Inferior parietal cortex (tissue), 1 donor: ENCODE measurements at regions not wholly inside any gene's neighbourhood (a gene's known extent, or its start where the extent isn't known, plus 50 kb on each side); places are given as distances from the start of the nearest gene placed in this dataset.
"Not testable (repeated sequence)": the region's sequence is repeated elsewhere in the genome, so short reads cannot be mapped to it uniquely, and the experiment has no call there.

ENCODE experiments used
- DNase-seq: peaks from one replicate; pipeline ENCODE4 v3.0.0-alpha.2; 2016; ENCODE audit errors: extremely low spot score

DNA sequence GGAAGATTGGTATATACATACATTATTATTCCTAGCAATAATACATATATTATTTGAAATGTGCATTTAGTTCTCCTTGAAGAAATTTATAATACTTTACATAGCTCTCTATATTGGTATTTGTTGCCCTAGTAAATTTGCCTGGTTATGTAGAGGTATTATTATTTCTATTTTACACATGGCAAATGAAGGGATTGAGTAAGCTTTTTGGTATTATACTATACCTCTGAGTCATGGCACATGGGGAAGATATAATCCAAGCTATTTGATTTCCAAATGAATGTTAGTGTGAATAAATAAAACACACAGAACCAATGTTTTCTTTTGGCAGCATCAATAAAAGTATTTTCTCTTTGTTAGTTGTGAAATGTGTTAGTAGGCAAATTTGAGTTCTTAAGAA is 409.6 kb upstream of the SLC35B3 start:
- no peak for DNase-seq

DNA sequence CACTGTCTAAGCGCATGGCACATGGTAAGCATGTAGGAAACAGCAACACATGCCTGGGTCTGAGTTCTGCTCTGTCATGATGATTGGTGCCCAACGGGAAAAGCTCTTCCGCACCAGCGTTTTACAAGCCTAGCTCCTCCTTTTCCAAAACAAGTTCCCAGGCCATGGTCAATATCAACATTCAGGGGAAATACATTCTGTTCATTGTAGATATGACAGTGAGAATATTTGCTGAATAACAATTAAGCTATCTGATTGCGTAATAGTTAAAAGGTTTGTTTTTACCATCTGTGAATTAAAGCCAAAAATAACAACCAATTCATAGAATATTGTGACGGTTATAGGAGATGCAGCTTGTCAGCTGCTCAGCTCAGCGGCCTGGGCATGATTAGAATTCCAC is 404.3 kb upstream of the SLC35B3 start:
- DNase-seq = no peak

DNA sequence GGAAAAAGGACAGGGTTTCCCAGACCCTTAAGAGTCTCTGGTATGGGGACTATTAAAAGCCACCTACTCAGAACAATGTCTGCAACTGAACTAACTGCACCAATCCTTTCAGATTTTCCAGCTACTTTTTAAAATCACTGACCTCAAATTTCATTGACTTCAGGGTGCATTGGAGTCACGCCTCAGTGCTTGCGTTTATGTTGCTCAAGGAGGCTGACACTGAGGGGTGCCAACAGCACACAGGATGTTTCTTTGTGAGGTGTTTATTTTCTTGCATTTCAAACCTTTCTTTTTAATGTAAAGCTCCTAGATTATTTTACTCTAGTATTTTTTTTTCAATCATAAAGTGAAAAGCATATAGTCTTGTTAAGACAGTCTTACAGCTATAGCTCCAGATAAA is 402.0 kb upstream of the SLC35B3 start:
- no peak for DNase-seq

DNA sequence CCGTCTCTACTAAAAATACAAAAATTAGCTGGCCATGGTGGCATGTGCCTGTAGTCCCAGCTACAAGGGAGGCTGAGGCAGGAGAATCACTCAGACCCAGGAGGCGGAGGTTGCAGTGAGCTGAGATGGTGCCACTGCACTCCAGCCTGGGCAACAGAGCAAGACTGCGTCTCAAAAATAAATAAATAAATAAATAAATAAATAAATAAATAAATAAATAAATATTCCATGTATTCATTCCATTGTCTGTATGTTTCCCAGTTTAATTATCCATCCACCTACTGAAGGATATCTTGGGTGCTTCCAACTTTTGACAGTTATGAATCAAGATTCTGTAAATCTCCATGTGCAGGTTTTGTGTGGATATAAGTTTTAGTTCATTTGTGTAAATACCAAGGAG is 397.4 kb upstream of the SLC35B3 start:
- DNase-seq = not testable (repeated sequence)

DNA sequence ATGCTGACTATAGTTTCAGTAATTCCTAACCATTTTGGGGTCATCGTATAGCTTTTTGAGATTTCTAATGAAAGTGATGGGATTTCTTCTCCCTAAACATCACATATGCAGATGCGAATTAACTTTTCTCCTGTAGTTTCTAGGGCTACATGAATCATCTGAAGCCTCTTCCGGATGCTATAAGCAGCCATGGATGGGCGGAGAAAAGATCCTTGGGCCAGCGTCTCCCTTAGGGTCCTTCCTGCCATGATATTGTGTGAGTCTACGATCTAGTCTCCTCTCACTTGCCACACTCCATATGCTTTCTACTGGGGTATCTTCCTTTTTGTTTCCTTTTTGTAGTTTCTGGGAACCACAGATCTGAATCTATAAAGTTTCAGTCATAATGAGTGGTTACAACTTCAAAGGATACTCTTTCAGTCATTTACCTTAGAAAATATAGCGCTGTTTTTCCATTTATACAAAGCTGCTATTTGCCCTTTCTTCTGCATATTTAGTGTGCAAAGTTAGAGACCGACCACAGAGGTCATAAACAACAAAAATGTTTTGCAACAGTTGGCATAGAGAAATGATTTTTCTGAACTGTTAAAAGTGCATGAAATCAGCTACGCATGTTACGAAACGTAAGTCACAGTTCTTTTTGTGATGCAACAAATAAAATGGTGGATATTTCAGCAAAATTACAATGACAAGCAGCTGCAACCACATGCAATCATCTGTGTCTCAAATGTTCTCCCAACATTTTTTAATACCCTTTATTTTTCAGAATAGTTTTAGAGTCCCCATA is 396.2 kb upstream of the SLC35B3 start:
- no peak for DNase-seq

DNA sequence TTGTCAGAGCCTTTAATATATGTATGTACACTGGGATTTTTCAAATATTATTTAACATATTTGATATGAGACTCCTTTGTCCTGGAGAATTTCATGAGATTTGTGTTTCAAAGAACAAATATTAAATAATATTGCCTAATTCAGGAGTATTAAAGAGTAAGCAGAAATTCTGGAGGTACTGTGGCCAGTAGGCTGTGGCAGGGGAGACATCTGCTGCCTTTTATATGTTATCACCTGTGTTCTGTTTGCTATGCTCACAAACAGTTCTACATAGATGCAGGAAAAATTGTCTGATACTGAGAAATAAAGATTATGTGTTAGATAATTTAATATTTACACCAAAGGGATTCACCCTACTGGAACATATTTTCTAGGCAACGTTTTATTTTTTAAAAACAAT is 395.4 kb upstream of the SLC35B3 start:
- no peak for DNase-seq

DNA sequence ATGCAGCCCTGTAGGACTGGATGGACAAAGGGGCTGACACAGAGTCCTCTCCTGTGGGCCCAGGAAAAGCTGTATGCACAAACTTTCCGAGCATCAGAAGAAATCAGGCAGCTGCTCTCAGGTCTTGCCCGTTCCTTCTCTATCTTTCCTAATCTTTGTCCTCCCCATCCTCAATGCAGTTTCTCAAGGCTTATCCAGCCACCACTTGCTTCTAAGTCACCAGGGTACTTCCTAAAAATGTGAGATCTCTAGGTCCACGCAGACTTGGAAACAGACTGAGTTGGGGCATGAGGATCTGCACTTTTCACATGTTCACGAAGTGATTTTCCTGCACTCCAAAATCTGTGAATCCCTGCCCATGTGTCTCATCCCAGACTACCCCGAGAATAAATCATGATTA is 394.5 kb upstream of the SLC35B3 start:
- no peak for DNase-seq

DNA sequence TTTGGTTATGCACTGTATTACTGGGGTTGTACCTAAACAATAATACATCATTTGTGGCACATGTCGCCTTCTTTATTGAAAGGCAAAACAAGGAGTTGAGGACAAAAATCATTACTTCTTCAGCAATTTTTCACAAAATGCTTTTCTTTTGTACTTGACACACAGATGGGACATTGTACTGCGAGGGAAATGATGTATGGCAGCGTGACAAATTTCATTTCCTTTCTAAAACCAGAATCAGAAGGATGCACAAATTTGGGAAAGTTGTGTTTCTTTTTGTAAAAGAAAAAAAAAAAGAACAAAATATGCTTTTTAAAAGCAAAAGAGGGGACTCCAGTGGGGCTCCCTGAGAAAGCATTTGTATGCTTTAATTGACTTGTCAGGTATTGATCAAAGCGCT is 394.0 kb upstream of the SLC35B3 start:
- no peak for DNase-seq

DNA sequence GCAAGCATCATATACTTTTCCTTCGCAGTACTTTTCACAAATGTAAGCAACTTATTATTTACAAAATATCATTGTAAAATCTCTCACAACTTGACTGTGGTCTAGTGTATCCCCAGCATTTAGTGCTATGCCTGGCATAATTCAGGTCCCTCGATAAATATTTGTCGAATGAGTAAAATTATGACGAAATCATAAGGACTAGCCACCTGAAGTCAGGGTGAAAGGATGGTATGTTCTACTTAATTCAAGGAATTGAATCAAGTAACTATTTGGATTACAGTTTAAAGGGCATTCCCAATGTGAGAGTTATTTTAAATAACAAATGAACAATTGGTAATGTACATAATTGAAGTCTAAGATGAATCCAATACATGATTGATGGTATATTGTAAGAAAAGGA is 393.0 kb upstream of the SLC35B3 start:
- no peak for DNase-seq

DNA sequence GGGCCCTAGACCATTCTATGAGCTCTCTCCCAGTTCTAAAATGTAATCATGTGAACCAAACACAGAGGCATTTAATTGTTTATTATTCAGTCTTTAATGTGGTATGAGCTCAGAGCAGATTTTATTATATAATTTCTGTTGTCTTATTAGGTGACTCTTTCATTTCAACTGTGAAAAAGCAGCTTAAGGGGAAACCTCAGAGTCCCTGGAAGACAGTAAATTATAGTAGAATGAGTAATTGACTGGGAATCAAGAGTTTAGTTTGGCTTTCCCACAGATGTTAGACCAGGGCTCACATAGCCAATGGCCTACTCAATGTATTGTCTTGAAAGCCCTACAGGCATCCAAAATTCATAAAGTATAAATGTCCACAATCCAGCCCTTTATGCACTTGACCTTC is 390.4 kb upstream of the SLC35B3 start:
- no peak for DNase-seq

DNA sequence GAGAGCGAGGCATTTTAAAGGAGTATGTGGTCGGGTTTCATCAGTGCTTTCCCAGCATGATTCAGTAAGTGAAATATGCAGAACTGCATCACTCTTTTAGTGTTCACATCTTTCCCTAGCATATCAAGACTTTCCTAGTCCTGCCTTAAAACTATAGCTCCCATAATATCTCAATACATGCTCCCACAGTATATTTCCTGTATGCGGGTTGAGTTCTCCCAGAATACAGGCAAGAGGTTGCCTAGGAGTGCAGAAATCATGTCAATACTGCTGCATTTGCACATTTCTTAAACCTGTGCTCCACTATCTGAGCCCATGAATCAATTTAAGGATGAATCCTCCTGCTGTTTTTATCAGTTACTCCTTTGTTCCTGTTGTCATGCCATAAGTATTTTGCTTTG is 386.6 kb upstream of the SLC35B3 start:
- no peak for DNase-seq

DNA sequence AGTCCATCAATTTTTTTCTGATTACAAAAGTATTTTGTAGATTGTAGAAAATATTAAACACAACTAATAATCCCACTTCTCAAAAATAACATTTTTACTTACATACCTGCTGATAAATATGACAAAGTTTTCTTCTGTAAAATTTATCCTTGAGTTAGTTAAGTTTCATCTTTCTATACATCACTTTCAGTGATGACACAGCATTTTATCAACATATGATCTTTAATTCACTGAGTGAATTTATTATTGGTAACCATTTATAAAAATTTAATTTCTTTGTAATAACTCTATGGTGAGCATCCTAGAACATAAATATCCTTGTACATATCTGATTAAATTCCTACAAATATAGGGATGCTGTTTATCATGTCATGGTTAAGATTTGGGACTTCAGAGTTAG is 385.0 kb upstream of the SLC35B3 start:
- DNase-seq = no peak

DNA sequence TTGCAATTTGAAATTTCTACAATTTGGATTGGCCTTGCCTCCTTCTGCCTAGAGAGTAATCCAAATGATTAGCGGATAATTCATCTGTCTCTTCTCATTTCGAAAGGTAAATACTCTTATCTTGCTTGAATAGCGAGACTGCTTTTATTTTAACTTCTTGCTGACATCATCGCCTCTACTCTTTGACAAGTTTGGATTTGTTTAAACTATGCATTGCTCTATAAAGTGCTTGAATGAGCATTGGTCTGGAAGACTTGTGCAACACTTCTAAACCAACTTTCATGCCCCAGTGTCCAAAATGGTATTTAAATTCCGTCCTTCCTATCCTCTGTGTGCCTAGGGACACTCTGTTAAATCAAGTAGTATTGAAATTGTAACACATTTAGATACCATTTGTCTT is 384.1 kb upstream of the SLC35B3 start:
- DNase-seq = no peak

DNA sequence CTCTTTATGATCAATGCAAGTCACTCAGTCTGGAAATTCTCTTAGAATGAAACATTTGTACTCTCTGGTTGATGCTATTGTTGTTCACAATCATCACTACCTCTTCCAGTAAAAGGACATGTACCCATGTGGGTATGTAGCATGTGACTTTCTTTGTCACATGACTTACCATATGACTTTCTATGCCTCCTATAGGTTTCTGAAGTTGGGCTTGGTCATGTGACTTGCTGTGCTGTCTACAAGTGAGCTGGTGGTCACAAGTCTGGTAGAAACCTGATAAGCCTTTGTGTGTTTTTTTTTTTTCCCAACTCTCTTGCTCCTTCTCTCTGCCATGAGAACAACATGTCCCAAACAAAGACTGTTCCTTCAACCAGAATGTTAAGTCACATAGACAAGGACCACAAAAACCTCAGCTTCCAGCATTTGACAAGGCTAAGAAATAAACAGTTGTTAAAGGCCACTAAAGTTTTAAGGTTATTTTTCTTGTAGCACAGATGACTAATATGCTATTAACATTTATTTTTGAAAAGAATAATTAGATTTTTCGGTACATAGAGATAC is 379.2 kb upstream of the SLC35B3 start:
- no peak for DNase-seq

DNA sequence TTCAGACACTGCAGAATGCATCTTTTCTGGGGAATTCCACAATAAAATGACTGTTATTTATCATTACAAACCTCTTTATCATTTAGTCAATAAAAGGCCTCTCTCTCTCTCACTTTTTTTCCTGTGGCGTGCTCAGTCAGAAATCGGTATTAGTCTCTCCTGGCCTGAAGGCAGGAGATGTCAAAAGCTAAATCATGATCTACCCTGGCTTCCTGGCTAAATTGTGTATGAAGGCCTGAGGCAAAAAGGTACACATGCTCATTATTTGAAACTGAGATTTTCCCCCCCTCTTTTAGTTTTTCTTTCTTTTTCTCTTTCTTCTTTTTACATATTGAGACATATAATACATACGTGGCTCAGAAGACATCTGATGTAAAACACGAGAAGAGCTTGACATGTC is 375.0 kb upstream of the SLC35B3 start:
- DNase-seq = no peak

DNA sequence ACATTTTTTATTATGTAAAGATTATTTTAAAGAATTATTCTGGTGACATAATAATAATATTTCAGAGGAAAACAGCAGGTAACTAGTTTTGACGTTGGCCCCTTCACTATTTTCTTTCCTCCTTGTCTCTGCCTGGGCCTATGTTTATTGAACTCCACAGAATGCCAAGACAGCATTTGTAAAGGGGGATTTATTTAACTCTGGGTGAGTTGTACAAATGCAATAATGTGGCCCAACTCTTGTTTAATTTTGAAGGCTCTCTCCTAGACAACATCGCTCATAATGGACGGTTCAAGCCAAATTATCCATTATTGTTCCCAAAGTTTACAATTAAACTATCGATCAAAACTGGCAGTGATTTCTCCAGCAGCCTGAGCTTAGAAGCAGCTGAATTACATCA is 374.3 kb upstream of the SLC35B3 start:
- DNase-seq = no peak

DNA sequence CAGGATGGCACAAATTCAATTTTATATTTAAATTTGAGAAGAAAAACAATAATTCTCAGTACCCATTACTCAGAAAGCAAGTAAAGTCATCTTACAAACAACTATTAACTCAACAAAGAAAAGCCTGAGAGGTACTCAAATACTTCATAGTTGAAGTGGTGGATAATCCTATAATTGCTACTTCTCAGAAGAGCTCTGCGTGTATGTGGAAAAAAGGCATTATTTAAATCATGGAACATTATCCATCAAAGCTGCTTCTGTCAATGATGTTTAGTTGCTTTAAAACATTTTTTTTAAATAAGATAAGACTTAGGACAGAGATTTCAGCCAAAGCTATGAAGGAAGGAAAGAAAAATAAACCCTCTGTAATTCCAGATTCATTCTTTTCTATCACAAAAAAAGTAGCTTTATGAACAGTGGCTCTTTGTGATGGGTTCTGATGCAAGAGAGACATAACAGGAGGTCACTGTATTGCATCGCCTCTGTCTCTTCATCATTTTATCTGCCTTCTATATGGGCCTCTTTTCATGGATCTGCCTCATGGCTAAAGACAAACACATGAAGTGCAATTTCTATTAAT is 367.9 kb upstream of the SLC35B3 start:
- DNase-seq = no peak

DNA sequence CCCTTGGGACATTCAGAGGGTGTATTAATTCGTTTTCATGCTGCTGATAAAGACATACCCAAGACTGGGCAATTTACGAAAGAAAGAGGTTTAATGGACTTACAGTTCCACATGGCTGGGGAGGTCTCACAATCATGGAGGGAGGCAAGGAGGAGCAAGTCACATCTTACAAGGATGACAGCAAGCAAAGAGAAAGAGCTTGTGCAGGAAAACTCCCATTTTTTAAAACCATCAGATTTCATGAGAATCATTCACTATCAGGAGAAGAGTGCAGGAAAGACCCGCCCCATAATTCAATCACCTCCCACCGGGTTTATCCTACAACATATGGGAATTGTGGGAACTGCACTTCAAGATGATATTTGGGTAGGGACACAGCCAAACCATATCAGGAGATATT is 367.1 kb upstream of the SLC35B3 start:
- DNase-seq = not testable (repeated sequence)

DNA sequence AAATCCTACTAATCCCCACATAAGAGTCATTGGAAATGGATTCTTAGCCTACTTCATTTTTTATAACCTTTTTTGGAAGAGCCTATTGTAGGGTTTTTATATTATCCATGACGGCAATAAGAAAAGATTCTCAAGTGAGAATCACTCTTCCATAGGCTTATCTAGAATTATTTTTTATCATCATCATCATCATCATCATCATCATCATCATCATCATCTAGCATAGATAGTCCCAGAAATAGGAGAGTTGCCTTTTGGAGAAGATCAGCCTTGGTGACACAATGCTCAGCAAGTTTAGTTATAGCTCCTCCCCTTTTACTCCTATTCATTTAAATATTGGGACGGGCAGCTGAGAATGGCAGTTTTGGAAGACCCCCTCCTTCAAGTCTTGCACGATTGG is 359.1 kb upstream of the SLC35B3 start:
- DNase-seq = no peak

DNA sequence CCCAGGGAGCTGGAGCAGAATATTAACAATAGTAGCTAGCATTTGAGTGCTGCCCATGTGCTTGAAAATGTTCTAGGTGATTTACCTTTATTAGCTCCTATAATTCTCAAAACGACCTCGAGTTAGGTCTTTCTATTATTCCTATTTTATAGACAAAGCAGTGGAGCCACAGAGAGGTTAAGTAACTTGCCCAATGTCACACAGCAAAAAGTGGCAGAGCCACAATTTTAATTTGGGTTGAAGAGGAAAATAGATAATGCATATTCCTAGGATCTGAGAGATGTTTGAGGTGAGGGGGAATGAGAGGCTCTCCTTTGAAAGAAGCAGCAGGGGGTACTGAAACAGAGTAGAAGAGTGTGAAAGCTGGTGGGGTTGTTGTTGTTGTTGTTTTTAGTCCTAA is 354.5 kb upstream of the SLC35B3 start:
- no peak for DNase-seq

DNA sequence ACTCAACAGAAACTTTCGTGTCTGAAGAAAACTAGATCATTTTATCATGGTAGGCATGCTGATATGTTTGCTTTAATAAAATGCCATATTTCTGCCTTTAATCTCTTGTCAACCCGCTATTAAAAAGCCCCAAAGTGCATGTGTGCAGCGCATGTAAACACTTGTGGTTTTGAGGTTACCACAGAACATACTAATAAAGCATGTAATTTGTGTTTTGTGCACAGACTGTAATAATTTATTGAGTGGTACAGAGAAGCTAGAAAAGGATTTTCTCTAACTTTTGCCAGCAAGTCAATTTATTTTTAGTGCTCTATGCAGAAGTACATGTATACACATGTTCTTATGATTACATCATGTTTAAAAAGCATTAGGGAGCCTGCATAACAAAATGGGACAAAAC is 349.9 kb upstream of the SLC35B3 start:
- DNase-seq = no peak

DNA sequence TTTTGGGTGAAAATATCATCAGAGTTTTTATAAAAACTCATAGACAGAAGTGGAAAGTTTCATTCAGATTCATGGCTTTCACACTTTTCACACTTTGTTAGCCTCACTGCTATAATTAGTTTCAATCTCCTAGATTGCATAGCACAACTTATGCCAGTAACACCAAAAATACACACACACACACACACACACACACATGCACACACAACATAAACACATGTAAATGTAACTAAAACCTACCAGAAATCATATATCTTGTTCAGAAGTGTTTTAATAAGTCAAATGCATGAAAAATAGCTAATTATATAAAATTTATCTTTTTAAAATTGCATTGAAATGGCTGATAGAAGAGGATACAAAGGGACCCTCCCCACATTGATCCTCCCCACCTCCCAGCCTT is 347.8 kb upstream of the SLC35B3 start:
- DNase-seq = no peak

DNA sequence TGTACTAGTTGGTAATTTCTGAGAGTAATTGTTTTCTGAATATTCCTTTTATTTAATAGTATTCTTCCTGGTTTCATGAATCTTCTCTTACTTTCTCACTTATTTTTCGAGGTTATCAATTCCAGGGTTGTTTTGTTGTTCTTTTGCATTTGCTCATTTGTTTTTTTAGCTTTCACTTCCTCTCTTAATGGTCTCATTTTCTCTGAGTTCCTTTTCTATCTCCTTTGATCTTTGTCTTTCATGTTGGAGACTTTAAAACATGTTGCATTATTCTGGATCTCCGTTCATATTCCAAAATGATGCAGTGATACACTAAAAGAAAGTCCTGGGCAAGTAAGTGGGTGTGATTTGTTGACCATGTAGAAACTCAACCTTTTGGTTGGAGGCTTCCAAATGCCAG is 345.3 kb upstream of the SLC35B3 start:
- DNase-seq = no peak

DNA sequence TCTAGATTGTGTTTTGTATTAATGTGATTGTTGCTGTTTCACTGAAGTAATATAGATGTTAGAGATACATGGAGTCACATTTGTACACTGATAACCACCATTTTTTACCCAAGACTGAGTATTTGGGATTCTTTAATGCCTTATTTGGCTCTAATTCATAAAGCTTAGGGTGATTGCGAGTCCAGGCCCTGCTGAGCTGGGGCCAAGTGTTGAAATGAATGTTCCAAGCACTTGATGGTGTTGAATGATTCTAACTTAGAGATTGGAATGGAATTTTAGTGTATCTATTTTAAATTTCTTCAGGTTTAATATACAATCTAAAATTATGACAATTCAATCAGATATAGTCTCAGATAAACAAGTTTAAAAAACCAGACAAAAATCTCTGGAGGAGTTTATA is 329.4 kb upstream of the SLC35B3 start:
- no peak for DNase-seq
